ENCODE measurements at regions not wholly inside any gene's neighbourhood (a gene's known extent, or its start where the extent isn't known, plus 50 kb on each side); places are given as distances from the start of the nearest gene placed in this dataset.
A peak's percentile ranks its signal among the peaks of the same experiment; 100 is the strongest.
"Not testable (repeated sequence)": the region's sequence is repeated elsewhere in the genome, so short reads cannot be mapped to it uniquely, and the experiment has no call there.

DNA sequence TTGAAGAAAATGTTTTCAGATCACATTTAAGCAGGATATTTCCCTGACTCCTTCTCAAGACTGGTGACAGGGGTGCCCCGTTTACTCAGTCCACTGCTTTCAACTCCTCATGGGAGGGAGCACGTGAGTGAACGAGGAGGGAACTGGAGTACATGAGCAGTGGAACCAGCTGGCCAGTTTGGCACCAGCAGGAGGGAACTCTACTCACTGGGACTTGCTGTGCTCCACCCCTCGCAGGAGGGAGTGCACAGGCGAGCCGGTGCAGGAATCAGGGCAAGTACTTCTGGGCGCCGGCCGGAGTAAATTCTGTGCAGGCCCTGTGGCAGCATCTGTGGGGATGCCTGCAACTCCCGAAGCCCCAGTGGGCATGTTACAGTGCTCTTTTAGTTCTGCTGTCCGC lies 1941.1 kb upstream of the C9orf72 start:
- intact Hi-C loops (cut with DNase I) = no loop called here
- DNase-seq = peak; percentile 27 to 84 (median 63)

- intact Hi-C loops (cut with DNase I) = no loop called here
- DNase-seq = peak in 5 of 42 donors; percentile 2 to 28 (median 9)
Observed at GRCh38 chr9:29514862-29515261, 1941.6 kb upstream of the C9orf72 start.

- intact Hi-C loops (cut with DNase I) = no loop called here
- DNase-seq = no peak
Observed at GRCh38 chr9:29548436-29548835, 1975.2 kb upstream of the C9orf72 start.

DNA sequence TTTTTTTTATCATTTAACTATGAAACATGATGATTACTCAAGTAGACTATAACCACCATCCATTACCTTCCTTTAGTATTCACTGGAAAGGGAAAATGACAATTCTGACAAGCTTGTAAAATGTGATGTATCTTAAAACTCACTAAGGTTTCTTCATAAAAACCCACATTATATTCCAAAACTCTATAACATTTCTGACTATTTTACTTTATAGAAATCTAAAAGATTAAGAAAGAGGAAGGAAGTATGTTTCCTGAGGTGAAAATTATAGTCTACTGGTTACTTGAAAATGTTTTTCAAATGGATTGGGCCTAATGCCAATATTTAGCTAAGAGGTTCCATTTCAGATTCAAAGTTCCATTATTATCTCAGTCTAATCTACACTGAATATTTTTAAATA lies 1982.2 kb upstream of the C9orf72 start:
- DNase-seq = no peak
- intact Hi-C loops (cut with DNase I) = no loop called here

DNA sequence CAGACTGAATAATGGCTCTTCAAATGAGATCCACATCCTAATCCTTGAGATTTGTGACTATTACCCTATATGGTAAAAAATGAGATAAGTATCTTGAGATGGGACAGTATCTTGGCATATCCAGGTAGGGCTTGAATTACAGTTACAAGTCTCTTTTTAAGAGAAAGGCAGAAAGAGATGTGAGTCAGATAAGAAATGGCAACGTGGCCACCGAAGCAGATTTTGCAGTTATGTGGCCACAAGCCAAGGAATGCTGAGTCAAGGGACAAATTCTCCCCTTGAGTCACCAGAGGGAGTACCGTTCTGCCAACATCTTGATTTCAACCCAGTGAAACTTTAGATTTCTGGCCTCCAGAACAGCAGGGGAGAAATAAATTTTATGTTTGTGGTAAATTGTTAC lies 1983.0 kb upstream of the C9orf72 start:
- DNase-seq = no peak
- intact Hi-C loops (cut with DNase I) = no loop called here

DNA sequence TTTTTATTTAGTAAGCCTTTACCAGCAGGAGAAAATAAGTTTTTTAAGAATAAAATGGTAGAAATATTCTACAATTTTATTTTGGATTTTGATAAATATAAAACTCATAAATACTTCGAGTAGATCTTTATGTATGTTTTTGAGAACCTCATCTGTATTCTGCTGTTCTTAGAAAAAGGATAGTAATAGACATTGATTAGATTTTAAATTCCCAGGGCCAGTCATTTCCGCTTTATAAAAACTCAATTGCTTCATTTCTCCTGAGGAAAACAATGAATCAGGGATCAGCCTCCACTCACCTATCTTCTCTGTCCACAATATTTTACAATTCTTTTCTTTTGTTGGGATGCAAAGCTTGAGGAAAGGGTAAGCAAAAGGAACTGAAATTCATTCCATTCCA lies 1983.5 kb upstream of the C9orf72 start:
- no peak for DNase-seq
- intact Hi-C loops (cut with DNase I) = no loop called here

GRCh38 chr9:29564564-29564963 lies 1991.3 kb upstream of the C9orf72 start:
- DNase-seq = no peak
- intact Hi-C loops (cut with DNase I) = no loop called here

GRCh38 chr9:29575219-29575618 lies 2001.9 kb upstream of the C9orf72 start:
- intact Hi-C loops (cut with DNase I) = no loop called here
- no peak for DNase-seq

DNA sequence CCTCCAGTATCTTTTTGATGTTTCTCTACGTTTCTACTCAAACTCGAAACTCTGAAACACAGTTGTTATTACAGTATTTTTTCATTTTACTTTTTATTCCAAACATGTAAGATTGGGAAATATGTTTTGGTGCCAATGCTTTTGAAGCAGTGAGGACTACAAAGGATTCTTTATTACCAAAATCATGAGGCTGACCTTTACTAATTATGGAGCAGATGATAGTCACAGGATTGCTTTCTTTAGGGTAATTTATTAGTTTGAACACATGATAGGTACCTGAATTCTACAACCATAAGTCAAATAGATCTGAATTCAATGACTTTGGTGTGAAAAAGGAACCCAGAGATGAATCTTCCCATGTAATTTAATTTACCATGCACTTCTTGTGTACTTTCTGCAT lies 2015.1 kb upstream of the C9orf72 start:
- intact Hi-C loops (cut with DNase I) = no loop called here
- DNase-seq = no peak

- no peak for DNase-seq
- intact Hi-C loops (cut with DNase I) = no loop called here
Observed at GRCh38 chr9:29609282-29609681, 2036.0 kb upstream of the C9orf72 start.

DNA sequence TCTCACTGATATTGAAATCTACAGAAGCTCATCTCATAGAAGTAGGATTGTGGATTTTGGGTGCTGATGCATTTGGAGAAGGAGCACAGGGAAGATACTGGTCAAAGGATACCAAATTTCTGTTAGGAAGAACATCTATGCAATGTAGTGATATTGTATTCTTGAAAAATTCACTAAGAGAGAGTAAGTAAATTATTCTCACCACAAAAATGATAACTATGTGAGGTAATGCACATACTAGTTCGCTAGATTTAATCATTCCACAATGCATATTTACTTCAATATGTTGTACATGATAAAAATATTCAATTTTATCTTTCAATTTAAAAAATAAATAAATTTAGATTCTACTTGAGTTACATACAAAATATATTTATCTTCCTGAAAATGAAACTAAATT lies 2040.5 kb upstream of the C9orf72 start:
- intact Hi-C loops (cut with DNase I) = no loop called here
- no peak for DNase-seq

DNA sequence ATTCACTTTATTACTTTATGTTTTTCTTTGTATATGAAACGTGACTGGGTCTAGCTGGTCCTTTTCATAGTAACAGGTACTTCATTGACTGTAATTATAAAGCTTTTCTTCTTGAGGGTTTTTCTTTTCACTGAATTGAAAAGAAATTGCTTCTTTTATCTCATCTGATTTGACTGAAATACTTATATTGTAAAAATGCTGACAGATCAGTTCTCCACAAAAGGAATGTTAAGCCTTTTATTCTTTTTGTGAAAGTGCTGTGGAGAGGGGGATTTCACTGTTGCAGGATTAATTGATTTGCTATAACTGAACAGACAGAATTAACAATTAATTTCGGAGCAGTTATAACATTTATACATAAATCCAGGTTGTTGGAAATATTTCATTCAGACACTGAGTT lies 2043.6 kb upstream of the C9orf72 start:
- intact Hi-C loops (cut with DNase I) = no loop called here
- no peak for DNase-seq

DNA sequence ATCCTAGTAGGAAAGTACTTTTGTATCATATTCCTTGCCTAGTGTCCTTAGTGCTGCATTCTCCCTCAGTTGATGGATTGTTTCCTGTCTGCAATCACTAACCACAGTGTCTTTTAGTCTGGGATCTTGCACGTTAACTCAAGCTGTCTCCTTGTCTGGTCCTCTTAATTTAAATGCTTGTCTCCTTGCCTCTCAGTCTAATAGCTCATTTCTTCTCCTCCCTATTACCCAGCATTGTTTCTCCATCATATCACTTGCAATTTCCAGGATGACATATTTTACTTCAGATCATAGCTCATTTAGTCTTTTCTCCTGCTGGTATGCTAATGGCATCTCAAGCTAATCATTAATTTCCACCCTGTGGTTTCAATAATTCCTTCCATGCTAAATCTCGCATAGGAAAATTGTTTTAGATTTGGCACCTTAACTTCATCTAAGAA lies 2052.0 kb upstream of the C9orf72 start:
- intact Hi-C loops (cut with DNase I) = no loop called here
- DNase-seq = no peak

- DNase-seq = no peak
- intact Hi-C loops (cut with DNase I) = no loop called here
Observed at GRCh38 chr9:29625931-29626330, 2052.7 kb upstream of the C9orf72 start.

DNA sequence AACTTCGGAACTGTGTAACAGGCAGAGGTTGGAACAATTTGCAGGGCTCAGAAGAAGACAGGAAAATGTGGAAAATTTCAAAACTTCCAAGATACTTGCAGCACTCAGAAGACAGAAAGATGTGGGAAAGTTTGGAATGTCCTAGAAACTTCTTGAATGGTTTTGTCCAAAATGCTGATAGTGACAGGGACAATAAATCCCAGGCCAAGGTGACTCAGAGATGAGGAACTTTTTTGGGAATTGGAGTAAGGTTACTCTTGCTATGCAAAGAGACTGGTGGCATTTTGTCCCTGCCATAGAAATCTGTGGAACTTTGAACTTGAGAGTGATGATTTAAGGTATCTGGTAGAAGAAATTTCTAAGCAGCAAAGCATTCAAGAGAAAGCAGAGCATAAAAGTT lies 2055.6 kb upstream of the C9orf72 start:
- intact Hi-C loops (cut with DNase I); DNase-seq: not testable (repeated sequence)

GRCh38 chr9:29637471-29638237 lies 2064.4 kb upstream of the C9orf72 start:
- intact Hi-C loops (cut with DNase I) = no loop called here

GRCh38 chr9:29640507-29640906 lies 2067.2 kb upstream of the C9orf72 start:
- intact Hi-C loops (cut with DNase I) = no loop called here
- no peak for DNase-seq

More at GRCh38 chr9:29637471-29638237, 2064.4 kb upstream of the C9orf72 start:
- no peak for DNase-seq

- intact Hi-C loops (cut with DNase I) = no loop called here
- DNase-seq = no peak
Observed at GRCh38 chr9:29644514-29644913, 2071.2 kb upstream of the C9orf72 start.

GRCh38 chr9:29647451-29647850 lies 2074.2 kb upstream of the C9orf72 start:
- no peak for DNase-seq
- intact Hi-C loops (cut with DNase I) = no loop called here

DNA sequence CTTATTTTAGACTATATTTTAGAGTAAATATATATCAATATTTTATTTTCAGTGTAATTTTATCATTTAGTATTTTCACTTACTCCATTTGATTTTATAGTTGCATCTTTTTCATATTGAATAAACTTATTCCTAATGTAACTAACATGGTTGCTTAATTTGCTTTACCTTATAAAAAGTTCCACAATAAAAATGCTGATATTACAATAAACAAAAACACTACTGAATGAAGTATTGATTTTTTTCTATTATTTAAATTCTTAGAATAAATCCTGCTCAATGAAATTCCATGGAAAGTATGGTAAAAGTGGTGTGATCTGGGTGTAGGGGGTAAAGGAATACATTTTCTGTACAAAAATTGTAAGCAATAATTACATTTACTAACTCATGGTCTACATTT lies 2074.9 kb upstream of the C9orf72 start:
- intact Hi-C loops (cut with DNase I) = no loop called here

GRCh38 chr9:29648601-29649000 lies 2075.3 kb upstream of the C9orf72 start:
- no peak for DNase-seq
- intact Hi-C loops (cut with DNase I) = no loop called here

More for the DNA sequence above, 2074.9 kb upstream of the C9orf72 start:
- no peak for DNase-seq
